GM18505 (cell line): ENCODE measurements at regions not wholly inside any gene's neighbourhood (a gene's known extent, or its start where the extent isn't known, plus 50 kb on each side); places are given as distances from the start of the nearest gene placed in this dataset.

ENCODE experiments used
- ATAC-seq: cut with Tn5 transposase; IDR thresholded peaks from one replicate; pipeline ENCODE4 v1.9.1; 2021; ENCODE audit not compliant: unreplicated experiment
- POLR2A ChIP-seq: IDR thresholded peaks from 4 replicates; pipeline ENCODE4 v1.6.1; 2011; ENCODE audit warnings: borderline replicate concordance; ENCODE audit not compliant: insufficient read depth, insufficient read length; ENCODE audit errors: extremely low read depth

DNA sequence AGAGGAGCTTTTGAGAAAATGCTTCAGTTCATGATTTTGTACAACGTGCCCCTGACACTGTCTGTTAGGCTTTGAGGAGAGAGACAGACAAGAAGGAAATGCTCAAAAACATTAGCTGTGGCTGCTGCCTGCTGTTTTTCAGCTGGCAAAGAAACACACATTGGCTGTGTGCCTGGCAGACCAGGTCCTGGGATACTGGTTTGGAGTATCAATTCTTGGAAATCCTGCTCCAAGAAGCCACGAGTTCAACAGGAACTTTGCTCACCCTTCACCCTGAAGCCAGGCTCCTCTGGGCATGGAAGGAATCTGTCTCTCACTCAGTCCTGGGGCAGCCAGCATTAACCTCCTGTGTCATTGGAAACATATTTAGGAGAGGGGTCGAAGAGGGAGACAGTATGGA, 245.5 kb downstream of the AUH start:
- ATAC-seq: no peak
- no peak for TF ChIP-seq POLR2A

DNA sequence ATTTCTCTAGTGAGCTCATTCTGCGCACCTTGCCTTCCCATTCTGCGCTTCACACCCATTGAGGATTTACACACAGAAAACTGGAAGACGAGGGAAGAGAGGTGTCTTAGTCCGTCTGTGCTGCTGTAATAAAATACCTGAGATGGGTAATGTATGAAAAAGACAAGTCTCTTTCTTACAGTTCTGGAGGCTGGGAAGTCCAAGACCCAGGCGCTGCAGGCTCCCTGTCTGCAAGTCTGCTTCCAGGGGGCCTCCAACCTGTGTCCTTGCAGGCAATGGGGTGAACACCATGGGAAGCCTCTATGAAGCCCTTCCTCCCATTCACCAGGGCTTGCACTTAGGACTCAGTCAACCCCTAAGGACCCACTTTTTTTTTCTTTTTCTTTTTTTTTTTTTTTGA, 245.0 kb downstream of the AUH start:
- TF ChIP-seq POLR2A: no peak
- no peak for ATAC-seq

DNA sequence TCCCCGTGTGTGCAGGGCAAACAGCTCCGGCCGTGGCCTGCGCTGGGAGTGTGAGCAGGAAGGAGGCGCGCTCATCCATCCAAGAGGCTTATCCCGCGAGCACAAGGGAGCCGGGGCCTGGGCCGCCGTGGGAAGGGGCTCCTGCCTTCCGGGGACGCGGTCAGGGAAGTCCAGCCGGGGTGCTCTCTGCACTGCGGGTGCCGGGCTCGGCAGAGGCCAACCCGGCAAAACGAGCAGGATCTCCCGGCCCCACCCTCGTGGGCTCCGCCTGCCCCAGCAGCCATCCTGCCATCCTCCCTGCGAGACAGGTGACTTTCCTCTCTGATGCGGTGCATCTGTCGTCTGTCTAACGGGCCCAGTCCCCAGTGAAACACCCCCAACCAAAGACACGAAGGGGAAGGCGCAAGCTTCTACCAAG, 244.2 kb downstream of the AUH start:
- ATAC-seq: no peak
- no peak for TF ChIP-seq POLR2A

DNA sequence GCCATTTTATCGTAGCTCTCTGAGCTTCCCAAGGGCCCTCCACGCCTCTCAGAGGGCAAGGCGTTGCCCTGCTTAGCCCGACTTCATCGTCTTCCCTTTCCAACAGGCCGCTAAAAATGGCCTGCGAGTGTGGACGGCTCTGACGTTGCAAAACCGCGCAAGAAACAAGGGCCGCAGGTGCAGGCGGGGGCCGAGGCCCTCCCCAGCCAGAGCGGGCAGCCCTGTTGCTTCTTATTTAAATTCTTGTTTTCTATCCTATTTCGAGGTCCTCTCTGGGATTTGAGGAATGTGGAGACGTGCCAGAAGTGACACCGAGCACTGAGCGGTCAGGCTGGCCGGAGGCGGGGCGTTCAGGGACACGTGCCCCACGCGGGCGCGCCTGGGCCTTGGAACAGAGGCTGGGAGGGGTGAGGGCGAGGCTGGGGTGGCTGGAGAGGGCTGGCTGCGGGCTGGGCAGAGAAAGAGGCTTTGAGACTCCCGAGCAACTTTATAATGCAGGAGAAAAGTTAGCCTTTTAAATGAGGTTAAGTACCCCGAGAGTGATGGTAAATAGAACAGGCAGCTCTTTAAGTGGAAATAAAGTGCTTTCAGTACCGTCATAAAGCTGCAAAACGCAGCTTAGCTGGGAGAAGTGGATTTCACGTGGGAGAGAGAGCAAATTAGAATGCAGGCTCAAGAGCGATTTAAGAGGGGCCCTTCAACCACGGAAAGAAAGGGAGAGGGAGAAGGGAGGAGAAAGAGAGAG, 243.6 kb downstream of the AUH start:
- no peak for ATAC-seq
- no peak for TF ChIP-seq POLR2A

DNA sequence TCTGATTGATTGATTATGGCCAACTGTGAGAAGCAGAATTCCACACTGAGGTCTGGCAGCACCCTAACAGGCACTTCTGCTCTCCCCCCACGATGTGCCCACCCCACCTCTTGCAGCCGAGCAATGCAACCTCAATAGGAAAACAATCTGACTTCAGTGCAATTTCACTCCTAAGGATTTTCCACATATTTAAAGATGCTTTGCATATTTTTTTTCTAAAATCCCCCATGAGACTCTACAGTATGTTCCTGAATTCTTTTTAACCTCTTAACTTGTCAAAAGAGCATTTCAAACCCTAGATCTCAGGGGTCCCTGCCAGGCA, 243.1 kb downstream of the AUH start:
- ATAC-seq: no peak
- TF ChIP-seq POLR2A: no peak

DNA sequence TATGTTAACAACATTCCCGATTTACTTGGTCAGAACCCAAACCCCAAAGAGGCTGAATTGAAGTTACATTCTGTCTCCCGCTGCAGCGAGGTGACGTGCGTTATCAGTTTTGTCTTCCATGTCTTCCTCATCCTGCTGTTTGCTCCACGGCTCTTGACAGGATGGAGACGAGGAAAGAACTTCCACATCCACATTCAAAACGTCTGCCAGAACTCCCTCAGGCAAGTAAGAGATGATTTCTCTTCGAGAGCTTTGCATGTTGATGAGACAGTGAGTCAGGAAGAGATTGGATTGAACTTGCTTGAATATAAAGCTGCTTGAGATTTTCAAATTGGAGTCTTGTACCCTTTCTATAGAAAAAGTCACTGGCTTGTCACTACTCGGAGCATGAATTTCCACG, 242.6 kb downstream of the AUH start:
- no peak for TF ChIP-seq POLR2A
- ATAC-seq: no peak

DNA sequence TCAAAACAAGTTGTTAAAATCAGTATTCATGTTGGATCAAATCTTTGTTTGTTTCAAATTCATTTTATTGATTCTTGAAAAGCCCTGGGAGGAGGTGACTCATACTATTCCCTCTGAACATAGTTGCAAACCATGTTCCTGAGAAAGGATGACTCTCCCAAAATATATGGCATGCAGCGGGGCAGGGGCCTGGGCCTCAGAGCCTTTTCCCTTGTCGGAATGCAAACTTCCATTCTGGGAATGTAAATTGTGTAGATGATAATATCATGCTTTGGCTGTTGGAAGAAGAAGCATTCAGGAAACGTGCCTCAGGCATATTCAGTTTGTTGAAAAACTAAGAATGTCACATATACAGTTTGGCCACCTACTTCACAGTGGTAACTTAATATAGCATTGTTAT, 242.0 kb downstream of the AUH start:
- TF ChIP-seq POLR2A: no peak
- no peak for ATAC-seq

DNA sequence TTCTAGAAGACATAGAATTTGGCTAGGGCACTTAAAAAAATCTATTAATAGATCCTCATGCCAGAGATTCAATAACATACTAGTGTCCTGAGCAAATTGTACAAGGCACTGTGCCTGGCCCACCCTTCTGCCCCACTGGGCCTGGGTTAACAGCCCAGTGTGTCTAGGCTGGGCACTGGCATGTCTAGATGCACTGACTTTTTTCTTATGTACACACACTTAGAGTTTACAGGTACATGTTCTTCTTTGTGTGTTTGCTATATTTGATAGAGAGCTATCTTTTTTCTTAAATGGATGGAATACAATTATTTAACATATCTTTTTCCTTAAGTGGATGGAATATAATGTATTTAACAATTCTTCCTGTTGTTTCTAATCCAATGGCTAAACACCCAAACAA, 241.5 kb downstream of the AUH start:
- ATAC-seq: no peak
- no peak for TF ChIP-seq POLR2A

DNA sequence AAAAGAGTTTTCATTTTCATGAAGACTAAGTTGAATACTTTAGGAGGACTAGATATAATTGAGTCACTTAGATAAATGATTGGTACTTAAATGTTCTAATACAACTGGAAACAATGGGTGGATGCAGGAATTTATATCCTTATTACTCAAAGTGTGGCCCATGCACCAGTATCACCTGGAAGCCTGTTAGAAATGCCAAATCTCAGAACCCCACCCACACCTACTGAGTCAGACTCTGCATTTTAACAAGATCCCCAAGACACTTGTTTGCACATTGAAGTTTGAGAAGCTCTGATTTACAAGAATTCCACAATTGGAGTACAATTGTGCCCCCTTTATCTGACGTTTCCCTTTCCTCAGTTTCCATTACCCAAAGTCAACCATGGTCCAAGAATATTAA, 239.0 kb downstream of the AUH start:
- TF ChIP-seq POLR2A: no peak
- ATAC-seq: no peak

DNA sequence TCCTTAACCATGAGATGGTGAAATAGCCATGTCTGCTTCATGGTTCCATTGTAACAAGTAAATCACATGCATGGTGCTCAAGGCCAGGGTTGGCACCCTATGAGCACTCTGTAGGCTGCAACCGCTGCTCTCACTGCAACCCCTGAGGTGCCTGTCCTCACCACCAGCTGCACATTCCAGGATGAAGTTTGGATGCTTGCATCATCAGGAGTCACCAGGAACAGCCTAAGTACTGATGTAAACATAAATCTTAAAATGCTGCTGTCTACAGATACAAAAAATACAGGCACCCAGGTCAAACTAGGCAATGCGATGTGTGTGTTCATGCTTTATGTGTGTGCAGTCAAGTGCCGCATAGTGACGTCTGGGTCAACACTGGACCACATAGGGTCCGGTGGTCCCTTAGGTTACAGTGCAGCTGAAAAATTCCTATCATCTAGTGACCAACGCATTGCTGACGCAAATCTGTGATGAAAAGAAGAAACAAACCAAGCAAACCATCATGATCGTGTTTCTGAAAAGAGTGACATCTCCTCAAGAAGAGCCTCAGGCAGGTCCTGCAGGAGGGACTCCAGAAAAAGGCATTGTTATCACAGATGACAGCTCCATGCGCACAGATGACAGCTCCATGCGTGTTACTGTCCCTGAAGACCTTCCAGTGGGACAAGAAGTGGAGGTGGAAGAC, 234.8 kb downstream of the AUH start:
- TF ChIP-seq POLR2A: no peak
- no peak for ATAC-seq

DNA sequence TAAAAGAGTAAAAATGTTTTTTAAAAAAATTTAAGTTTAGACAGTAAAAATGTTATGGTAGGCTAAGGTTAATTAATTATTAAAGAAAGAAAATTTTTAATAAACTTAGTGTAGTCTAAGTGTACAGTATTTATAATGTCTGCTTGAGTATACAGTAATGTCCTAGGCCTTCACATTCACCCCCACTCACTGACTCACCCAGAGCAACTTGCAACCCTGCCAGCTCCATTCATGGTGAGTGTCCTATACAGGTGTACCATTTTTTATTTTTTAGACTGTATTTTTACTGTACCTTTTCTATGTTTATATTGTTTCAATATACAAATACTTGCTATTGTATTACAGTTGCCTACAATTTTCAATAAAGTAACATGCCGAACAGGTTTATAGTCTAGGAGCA, 234.1 kb downstream of the AUH start:
- ATAC-seq: no peak
- no peak for TF ChIP-seq POLR2A

DNA sequence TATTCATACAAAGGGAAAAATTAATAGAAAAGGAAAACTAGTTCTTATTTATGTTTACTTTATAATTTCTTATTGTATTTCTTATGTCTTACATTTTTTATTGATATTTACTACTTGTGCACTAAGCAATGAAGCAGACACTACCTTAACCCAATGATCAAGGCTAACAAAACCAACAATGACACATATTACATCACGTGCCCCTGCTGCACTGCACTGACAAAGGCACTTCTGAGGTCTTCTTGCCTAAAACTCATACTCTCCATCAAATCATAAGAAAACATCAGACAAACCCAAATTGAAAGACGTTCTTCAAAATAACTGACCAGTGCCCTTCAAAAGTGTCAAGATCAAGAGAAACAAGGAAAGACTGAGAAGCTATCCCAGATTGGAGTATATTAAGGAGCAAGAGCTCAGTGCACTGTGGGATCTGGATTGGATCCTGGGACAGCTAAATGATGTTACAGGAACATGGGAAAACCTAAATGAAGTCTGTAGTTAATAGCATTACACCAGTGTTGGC, 230.9 kb downstream of the AUH start:
- ATAC-seq: no peak
- TF ChIP-seq POLR2A: no peak

DNA sequence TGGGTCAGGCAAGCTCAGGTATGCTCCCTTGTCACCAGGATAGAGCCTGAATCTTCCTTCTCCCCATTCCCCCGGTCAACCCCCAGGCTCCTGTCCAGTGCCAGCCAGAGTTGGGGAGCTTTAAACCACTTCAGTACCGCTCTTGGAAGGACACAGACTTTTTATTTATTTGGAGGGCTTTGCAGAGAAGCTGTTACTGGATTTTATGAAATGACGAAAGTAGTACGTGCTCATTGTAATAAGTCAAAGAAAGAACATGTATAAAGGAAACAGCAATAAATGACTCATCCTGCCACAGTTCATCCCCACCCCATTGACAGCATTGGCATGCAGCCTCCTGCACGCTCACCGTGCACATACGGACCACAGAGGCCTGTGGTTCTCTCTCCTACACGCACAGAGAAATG, 230.3 kb downstream of the AUH start:
- peak; percentile 64 for ATAC-seq
- no peak for TF ChIP-seq POLR2A

DNA sequence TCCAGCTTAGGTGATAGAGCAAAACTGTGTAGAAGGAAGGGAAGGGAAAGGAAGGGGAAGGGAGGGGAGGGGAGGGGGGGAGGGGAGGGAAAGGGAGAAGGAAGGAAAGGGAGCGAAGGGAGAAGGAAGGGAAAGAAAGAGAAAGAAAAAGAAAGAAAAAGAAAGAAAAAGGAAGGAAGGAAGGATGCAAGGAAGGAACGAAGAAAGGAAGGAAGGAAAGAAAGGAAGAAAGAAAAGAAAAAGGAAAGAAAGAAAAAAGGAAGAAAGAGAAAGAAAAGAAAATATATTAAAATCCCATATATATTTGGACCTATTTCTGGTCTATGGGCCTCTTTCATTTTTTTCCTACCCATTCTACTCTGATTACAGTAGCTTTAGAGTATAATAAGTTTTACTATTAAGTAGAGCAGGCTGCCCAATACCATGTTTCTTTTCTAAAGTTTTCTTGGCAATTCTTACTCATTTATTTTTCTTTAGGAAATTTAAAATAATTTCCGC, 229.1 kb downstream of the AUH start:
- ATAC-seq: no peak
- no peak for TF ChIP-seq POLR2A
